Hepatic stellate cell (primary cell): ENCODE measurements at regions not wholly inside any gene's neighbourhood (a gene's known extent, or its start where the extent isn't known, plus 50 kb on each side); places are given as distances from the start of the nearest gene placed in this dataset.

Source experiments
- DNase-seq: peaks from one replicate; pipeline ENCODE4 v3.0.0; 2011; ENCODE audit warnings: low spot score

- DNase-seq, result no peak
These were observed 55.2 kb downstream of the IRX2 start for GRCh38 chr5:2696156-2696807.

- no peak for DNase-seq
These were observed 56.1 kb downstream of the IRX2 start for GRCh38 chr5:2695200-2695891.

GRCh38 chr5:2691530-2691929 is 59.9 kb downstream of the IRX2 start:
- no peak for DNase-seq

GRCh38 chr5:2690293-2690692 is 61.2 kb downstream of the IRX2 start:
- DNase-seq, result no peak

- DNase-seq, result no peak
These were observed 62.9 kb downstream of the IRX2 start for GRCh38 chr5:2688586-2688985.

- DNase-seq, result no peak
These were observed 63.7 kb downstream of the IRX2 start for GRCh38 chr5:2687746-2688145.

GRCh38 chr5:2686321-2687124 is 65.0 kb downstream of the IRX2 start:
- DNase-seq, result no peak

- no peak for DNase-seq
These were observed 65.7 kb downstream of the IRX2 start for GRCh38 chr5:2685651-2686272.

GRCh38 chr5:2684606-2685005 is 66.9 kb downstream of the IRX2 start:
- no peak for DNase-seq

GRCh38 chr5:2683720-2684119 is 67.8 kb downstream of the IRX2 start:
- no peak for DNase-seq

GRCh38 chr5:2681476-2681875 is 70.0 kb downstream of the IRX2 start:
- DNase-seq, result no peak

GRCh38 chr5:2680979-2681378 is 70.5 kb downstream of the IRX2 start:
- DNase-seq, result no peak

GRCh38 chr5:2677689-2678088 is 73.8 kb downstream of the IRX2 start:
- no peak for DNase-seq

GRCh38 chr5:2675548-2675947 is 75.9 kb downstream of the IRX2 start:
- no peak for DNase-seq

- no peak for DNase-seq
These were observed 77.0 kb downstream of the IRX2 start for GRCh38 chr5:2674456-2674855.

GRCh38 chr5:2670940-2671339 is 80.5 kb downstream of the IRX2 start:
- no peak for DNase-seq

GRCh38 chr5:2669913-2670312 is 81.6 kb downstream of the IRX2 start:
- DNase-seq, result no peak

GRCh38 chr5:2669259-2669658 is 82.2 kb downstream of the IRX2 start:
- DNase-seq, result no peak

- DNase-seq, result no peak
These were observed 85.4 kb downstream of the IRX2 start for GRCh38 chr5:2666081-2666480.

GRCh38 chr5:2663489-2663888 is 88.0 kb downstream of the IRX2 start:
- DNase-seq, result no peak

GRCh38 chr5:2660315-2660714 is 91.2 kb downstream of the IRX2 start:
- no peak for DNase-seq

- DNase-seq, result no peak
These were observed 92.5 kb downstream of the IRX2 start for GRCh38 chr5:2658881-2659470.
